ENCODE measurements at regions not wholly inside any gene's neighbourhood (a gene's known extent, or its start where the extent isn't known, plus 50 kb on each side); places are given as distances from the start of the nearest gene placed in this dataset.

DNA sequence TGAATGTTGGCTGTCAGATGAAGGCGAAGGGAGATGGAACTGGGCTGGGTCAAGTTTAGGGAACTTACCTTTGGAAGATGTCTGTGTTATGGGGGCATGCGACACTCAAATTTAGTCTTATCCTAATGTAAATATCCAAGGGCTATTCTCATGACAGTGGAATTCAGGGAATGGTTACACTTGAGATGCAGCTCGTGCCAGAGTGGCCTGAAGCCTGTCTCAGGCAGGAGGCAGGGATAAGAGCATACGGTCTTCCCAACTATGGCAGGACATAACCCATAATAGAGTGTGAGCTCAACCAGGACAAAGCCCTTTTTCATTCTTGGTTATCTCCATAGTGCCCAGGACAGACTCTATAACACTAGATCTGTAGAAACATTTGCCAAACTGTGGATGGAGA, 393.3 kb upstream of the CDH11 start:
- Histone ChIP-seq H3K4me3 (ENCODE audit: low read length) (no peak overlapping the region), H3K4me1 (ENCODE audit: control insufficient read depth in 2 of 2, insufficient read depth in 2 of 2, low read length in 2 of 2) (no peaks in the 10 kb centered on the region), H3K27me3 (ENCODE audit: control insufficient read depth in 2 of 2, insufficient read depth in 2 of 2, low read length in 2 of 2) (no peaks in the 10 kb centered on the region), H3K27ac (ENCODE audit: low read depth, low read length) (no peak overlapping the region), H3K9me3 (ENCODE audit: control insufficient read depth in 2 of 3, low read length in 3 of 3) (no peaks in the 10 kb centered on the region), H3K36me3 (ENCODE audit: control insufficient read depth in 2 of 3, insufficient read depth in 3 of 3, low read length in 3 of 3) (no peaks in the 10 kb centered on the region)
- ATAC-seq, result no peak
- Mint-ChIP-seq H3K36me3 (no peaks in the 10 kb centered on the region), H3K27me3 (no peaks in the 10 kb centered on the region), H3K9me3 (peaks cover 0 to 17% (median 5%) of the 10 kb centered on the region in 11 donors), H3K4me3 (no peak overlapping the region), H3K27ac (no peak overlapping the region), H3K4me1 (no peaks in the 10 kb centered on the region)
- intact Hi-C loops (cut with micrococcal nuclease), result no loop called here
- ChIA-PET POLR2A (no interaction called here), CTCF (no interaction called here)
- no peak for DNase-seq

DNA sequence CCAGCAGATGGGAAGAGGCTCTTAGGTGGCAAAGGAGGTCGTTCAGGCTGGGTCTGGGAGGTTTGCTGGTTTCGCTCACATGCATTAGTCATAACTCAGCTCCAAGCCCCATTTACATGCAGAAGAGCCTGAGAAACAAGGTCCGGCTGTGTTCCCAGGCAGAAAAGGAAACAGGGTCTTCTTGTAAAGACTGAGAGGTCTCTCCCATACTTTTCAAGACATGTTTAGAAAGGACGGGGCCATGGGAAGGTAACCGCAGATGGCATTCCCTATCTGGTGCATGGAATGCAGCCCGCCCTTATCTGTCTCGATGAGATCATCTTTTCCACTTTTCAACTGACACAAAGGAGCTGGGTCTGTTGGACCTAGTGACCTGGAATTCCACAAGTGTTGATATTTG, 389.0 kb upstream of the CDH11 start:
- H3K27me3 Mint-ChIP-seq, result peaks cover 0 to 3% (median 0%) of the 10 kb centered on the region in 5 donors
- no peak overlapping the region for H3K27ac Mint-ChIP-seq
- no peak for ATAC-seq
- POLR2A ChIA-PET, result no interaction called here
- H3K27me3 ChIP-seq (ENCODE audit: control insufficient read depth in 2 of 2, insufficient read depth in 2 of 2, low read length in 2 of 2), result no peaks in the 10 kb centered on the region
- H3K9me3 Mint-ChIP-seq, result peaks cover 0 to 25% (median 16%) of the 10 kb centered on the region in 11 donors
- CTCF ChIA-PET, result no interaction called here
- H3K4me3 ChIP-seq (ENCODE audit: low read length), result no peak overlapping the region
- no peaks in the 10 kb centered on the region for H3K9me3 ChIP-seq (ENCODE audit: control insufficient read depth in 2 of 3, low read length in 3 of 3)
- no peak for DNase-seq
- H3K36me3 Mint-ChIP-seq, result no peaks in the 10 kb centered on the region
- no peaks in the 10 kb centered on the region for H3K4me1 Mint-ChIP-seq
- no peak overlapping the region for H3K4me3 Mint-ChIP-seq
- H3K27ac ChIP-seq (ENCODE audit: low read depth, low read length), result no peak overlapping the region
- no peaks in the 10 kb centered on the region for H3K36me3 ChIP-seq (ENCODE audit: control insufficient read depth in 2 of 3, insufficient read depth in 3 of 3, low read length in 3 of 3)
- H3K4me1 ChIP-seq (ENCODE audit: control insufficient read depth in 2 of 2, insufficient read depth in 2 of 2, low read length in 2 of 2), result no peaks in the 10 kb centered on the region
- intact Hi-C loops (cut with micrococcal nuclease), result no loop called here

DNA sequence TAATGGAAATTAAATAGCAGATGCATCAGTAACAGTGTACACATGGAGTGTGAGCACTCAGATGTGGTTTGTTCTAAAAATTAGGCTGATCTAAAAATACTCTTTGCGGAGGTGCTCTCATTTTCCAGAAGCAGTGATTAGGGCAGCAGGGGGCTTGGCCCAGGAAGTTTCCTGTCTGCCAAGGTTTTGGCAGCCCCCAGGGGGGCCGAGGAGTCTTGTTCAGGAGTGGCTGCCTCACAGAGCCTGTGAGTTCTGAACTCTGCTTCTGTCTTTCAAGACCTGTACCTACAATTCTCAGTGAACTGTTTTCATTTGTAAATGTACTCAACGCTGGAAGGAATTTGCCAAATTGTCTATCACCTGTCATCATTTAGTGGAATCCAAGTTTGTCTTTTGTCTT, 388.4 kb upstream of the CDH11 start:
- intact Hi-C loops (cut with micrococcal nuclease), result no loop called here
- Mint-ChIP-seq H3K9me3 (peaks cover 0 to 25% (median 13%) of the 10 kb centered on the region in 11 donors), H3K27me3 (peaks cover 0 to 3% (median 0%) of the 10 kb centered on the region in 5 donors), H3K27ac (no peak overlapping the region), H3K4me1 (no peaks in the 10 kb centered on the region), H3K36me3 (no peaks in the 10 kb centered on the region), H3K4me3 (no peak overlapping the region)
- DNase-seq (no peak), ATAC-seq (no peak)
- no peak overlapping the region for H3K27ac ChIP-seq (ENCODE audit: low read depth, low read length)
- no peaks in the 10 kb centered on the region for H3K4me1 ChIP-seq (ENCODE audit: control insufficient read depth in 2 of 2, insufficient read depth in 2 of 2, low read length in 2 of 2)
- H3K27me3 ChIP-seq (ENCODE audit: control insufficient read depth in 2 of 2, insufficient read depth in 2 of 2, low read length in 2 of 2), result no peaks in the 10 kb centered on the region
- no peaks in the 10 kb centered on the region for H3K9me3 ChIP-seq (ENCODE audit: control insufficient read depth in 2 of 3, low read length in 3 of 3)
- CTCF ChIA-PET, result no interaction called here
- POLR2A ChIA-PET, result no interaction called here
- H3K4me3 ChIP-seq (ENCODE audit: low read length), result no peak overlapping the region
- H3K36me3 ChIP-seq (ENCODE audit: control insufficient read depth in 2 of 3, insufficient read depth in 3 of 3, low read length in 3 of 3), result no peaks in the 10 kb centered on the region

DNA sequence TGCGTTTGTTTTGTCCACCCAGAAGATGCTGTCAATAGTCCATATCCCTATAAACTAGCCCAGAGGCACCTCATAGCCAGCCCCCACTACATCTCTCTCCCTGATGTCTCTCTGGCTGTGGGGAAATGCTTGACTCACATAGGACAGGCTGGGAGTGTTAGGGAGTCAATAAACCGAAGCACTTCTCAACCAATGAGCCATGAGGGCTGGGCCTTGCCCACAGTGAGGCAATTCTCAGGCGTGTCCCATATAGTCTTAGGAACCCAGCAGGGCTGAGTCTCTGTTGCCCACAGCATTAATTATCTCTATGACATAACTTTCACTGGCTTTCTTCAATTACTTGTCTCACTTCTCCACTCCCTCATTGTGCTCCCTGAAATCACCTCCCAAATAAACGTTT, 387.3 kb upstream of the CDH11 start:
- Mint-ChIP-seq H3K4me1 (no peaks in the 10 kb centered on the region), H3K27me3 (peaks cover 0 to 3% (median 0%) of the 10 kb centered on the region in 5 donors), H3K9me3 (peaks cover 0 to 20% (median 10%) of the 10 kb centered on the region in 11 donors), H3K36me3 (no peaks in the 10 kb centered on the region), H3K27ac (no peak overlapping the region), H3K4me3 (no peak overlapping the region)
- H3K36me3 ChIP-seq (ENCODE audit: control insufficient read depth in 2 of 3, insufficient read depth in 3 of 3, low read length in 3 of 3), result no peaks in the 10 kb centered on the region
- ChIA-PET CTCF (no interaction called here), POLR2A (no interaction called here)
- no peak for DNase-seq
- intact Hi-C loops (cut with micrococcal nuclease), result no loop called here
- H3K4me1 ChIP-seq (ENCODE audit: control insufficient read depth in 2 of 2, insufficient read depth in 2 of 2, low read length in 2 of 2), result no peaks in the 10 kb centered on the region
- no peak overlapping the region for H3K27ac ChIP-seq (ENCODE audit: low read depth, low read length)
- no peaks in the 10 kb centered on the region for H3K9me3 ChIP-seq (ENCODE audit: control insufficient read depth in 2 of 3, low read length in 3 of 3)
- no peaks in the 10 kb centered on the region for H3K27me3 ChIP-seq (ENCODE audit: control insufficient read depth in 2 of 2, insufficient read depth in 2 of 2, low read length in 2 of 2)
- H3K4me3 ChIP-seq (ENCODE audit: low read length), result no peak overlapping the region
- no peak for ATAC-seq

DNA sequence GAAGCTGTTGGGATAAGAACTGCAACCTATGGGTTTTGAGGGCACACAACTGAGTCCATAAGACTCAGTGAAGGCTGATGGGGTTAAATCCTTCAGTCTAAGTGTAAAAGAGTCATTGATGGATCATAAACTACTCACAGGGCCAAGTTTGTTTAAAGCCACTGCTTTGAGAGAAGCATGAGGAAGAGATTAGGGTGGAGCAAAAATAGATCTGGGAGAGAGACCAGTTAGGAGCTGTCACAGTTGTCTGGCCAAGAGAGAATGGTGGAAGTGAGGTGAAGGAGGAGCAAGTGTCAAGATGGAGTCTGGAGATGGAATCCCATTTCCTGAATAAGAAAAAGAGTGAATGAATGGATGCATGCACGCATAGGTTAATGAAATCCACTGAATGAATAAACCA, 379.1 kb upstream of the CDH11 start:
- ChIA-PET POLR2A (no interaction called here), CTCF (no interaction called here)
- no peak overlapping the region for H3K27ac ChIP-seq (ENCODE audit: low read depth, low read length)
- no peaks in the 10 kb centered on the region for H3K4me1 ChIP-seq (ENCODE audit: control insufficient read depth in 2 of 2, insufficient read depth in 2 of 2, low read length in 2 of 2)
- intact Hi-C loops (cut with micrococcal nuclease), result no loop called here
- no peak overlapping the region for H3K4me3 ChIP-seq (ENCODE audit: low read length)
- ATAC-seq (no peak), DNase-seq (no peak)
- Mint-ChIP-seq H3K4me1 (peaks cover 0 to 2% (median 0%) of the 10 kb centered on the region in 7 donors), H3K27ac (no peak overlapping the region), H3K9me3 (peaks cover 0 to 21% (median 5%) of the 10 kb centered on the region in 11 donors), H3K27me3 (no peaks in the 10 kb centered on the region), H3K36me3 (peaks cover 0 to 4% (median 0%) of the 10 kb centered on the region in 5 donors), H3K4me3 (no peak overlapping the region)
- no peaks in the 10 kb centered on the region for H3K27me3 ChIP-seq (ENCODE audit: control insufficient read depth in 2 of 2, insufficient read depth in 2 of 2, low read length in 2 of 2)
- H3K9me3 ChIP-seq (ENCODE audit: control insufficient read depth in 2 of 3, low read length in 3 of 3), result no peaks in the 10 kb centered on the region
- H3K36me3 ChIP-seq (ENCODE audit: control insufficient read depth in 2 of 3, insufficient read depth in 3 of 3, low read length in 3 of 3), result no peaks in the 10 kb centered on the region

DNA sequence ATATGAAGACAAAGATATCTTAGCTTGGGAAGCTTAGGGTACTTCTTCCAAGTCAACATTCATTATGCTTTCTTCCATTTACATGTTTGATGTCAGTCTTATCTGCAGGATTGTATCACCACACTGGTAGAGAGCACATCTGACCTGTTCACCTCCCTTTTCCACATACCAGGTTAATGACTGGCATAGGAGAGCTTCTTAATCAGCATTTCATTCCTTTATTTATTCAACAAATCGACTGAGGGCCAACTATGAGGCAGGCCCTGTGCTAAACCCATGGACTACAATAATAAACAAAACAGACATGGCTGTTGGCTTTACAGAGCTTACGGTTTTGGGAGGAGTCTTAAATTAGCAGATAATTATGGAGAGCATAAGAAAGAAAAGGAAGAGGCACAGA, 378.1 kb upstream of the CDH11 start:
- Mint-ChIP-seq H3K27ac (no peak overlapping the region), H3K4me1 (peaks cover 0 to 2% (median 0%) of the 10 kb centered on the region in 7 donors), H3K27me3 (no peaks in the 10 kb centered on the region), H3K4me3 (no peak overlapping the region), H3K36me3 (peaks cover 0 to 4% (median 0%) of the 10 kb centered on the region in 5 donors), H3K9me3 (peaks cover 0 to 21% (median 5%) of the 10 kb centered on the region in 11 donors)
- Histone ChIP-seq H3K27me3 (ENCODE audit: control insufficient read depth in 2 of 2, insufficient read depth in 2 of 2, low read length in 2 of 2) (no peaks in the 10 kb centered on the region), H3K36me3 (ENCODE audit: control insufficient read depth in 2 of 3, insufficient read depth in 3 of 3, low read length in 3 of 3) (no peaks in the 10 kb centered on the region), H3K4me3 (ENCODE audit: low read length) (no peak overlapping the region), H3K9me3 (ENCODE audit: control insufficient read depth in 2 of 3, low read length in 3 of 3) (no peaks in the 10 kb centered on the region), H3K27ac (ENCODE audit: low read depth, low read length) (no peak overlapping the region), H3K4me1 (ENCODE audit: control insufficient read depth in 2 of 2, insufficient read depth in 2 of 2, low read length in 2 of 2) (no peaks in the 10 kb centered on the region)
- intact Hi-C loops (cut with micrococcal nuclease), result no loop called here
- ATAC-seq, result no peak
- DNase-seq, result no peak
- POLR2A ChIA-PET, result no interaction called here
- CTCF ChIA-PET, result no interaction called here

DNA sequence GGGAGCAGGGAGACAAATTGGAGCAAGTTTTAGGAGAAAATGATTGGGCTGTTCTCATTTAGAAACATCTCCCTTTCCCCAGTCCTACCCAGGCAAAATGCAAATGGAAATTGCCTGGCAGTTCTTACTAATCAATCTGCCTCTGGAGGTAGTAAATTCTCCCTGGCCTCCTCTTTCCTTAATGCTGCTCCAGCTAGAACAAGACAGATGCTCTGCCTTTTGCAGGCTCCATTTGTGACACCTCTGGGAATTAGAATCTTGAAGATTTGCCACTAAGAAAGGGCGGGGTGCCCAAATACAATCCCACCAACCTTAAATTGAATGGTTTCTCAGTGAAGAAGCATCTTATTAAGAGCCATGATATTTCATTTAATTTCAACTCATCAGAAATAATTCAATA, 377.7 kb upstream of the CDH11 start:
- peaks cover 0 to 2% (median 0%) of the 10 kb centered on the region in 7 donors for H3K4me1 Mint-ChIP-seq
- H3K4me3 Mint-ChIP-seq, result no peak overlapping the region
- H3K27ac ChIP-seq (ENCODE audit: low read depth, low read length), result no peak overlapping the region
- ChIA-PET POLR2A (no interaction called here), CTCF (no interaction called here)
- no peaks in the 10 kb centered on the region for H3K9me3 ChIP-seq (ENCODE audit: control insufficient read depth in 2 of 3, low read length in 3 of 3)
- H3K27me3 ChIP-seq (ENCODE audit: control insufficient read depth in 2 of 2, insufficient read depth in 2 of 2, low read length in 2 of 2), result no peaks in the 10 kb centered on the region
- H3K27ac Mint-ChIP-seq, result no peak overlapping the region
- H3K4me1 ChIP-seq (ENCODE audit: control insufficient read depth in 2 of 2, insufficient read depth in 2 of 2, low read length in 2 of 2), result no peaks in the 10 kb centered on the region
- no peaks in the 10 kb centered on the region for H3K36me3 ChIP-seq (ENCODE audit: control insufficient read depth in 2 of 3, insufficient read depth in 3 of 3, low read length in 3 of 3)
- no peaks in the 10 kb centered on the region for H3K27me3 Mint-ChIP-seq
- H3K9me3 Mint-ChIP-seq, result peaks cover 0 to 21% (median 5%) of the 10 kb centered on the region in 11 donors
- H3K36me3 Mint-ChIP-seq, result peaks cover 0 to 4% (median 0%) of the 10 kb centered on the region in 5 donors
- ATAC-seq (no peak), DNase-seq (no peak)
- intact Hi-C loops (cut with micrococcal nuclease), result no loop called here
- H3K4me3 ChIP-seq (ENCODE audit: low read length), result no peak overlapping the region

Data from naive thymus-derived CD4-positive, alpha-beta T cell (primary cell).